ENCODE measurements at regions not wholly inside any gene's neighbourhood (a gene's known extent, or its start where the extent isn't known, plus 50 kb on each side); places are given as distances from the start of the nearest gene placed in this dataset.

DNA sequence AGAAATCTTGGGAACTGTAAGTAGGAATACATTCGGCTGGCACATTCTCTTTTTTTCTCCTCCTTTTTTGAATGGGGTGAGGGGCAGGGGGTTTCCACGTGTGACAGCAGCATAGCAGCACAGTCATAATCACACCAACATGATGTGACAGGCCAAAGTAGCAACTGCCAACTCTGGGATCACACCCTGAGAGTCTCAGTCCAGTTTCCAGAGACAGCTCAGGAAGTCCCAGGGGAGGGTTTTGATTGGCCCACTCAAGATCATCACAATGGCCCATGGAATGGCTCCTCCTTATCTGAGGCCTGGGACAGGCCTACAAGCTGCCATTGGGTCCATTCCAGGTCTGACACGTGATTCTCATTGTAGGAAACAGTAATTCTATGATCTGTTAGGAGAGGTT lies 207.1 kb upstream of the ASIC2 start (continued):
- TF ChIP-seq, protein P1, sequence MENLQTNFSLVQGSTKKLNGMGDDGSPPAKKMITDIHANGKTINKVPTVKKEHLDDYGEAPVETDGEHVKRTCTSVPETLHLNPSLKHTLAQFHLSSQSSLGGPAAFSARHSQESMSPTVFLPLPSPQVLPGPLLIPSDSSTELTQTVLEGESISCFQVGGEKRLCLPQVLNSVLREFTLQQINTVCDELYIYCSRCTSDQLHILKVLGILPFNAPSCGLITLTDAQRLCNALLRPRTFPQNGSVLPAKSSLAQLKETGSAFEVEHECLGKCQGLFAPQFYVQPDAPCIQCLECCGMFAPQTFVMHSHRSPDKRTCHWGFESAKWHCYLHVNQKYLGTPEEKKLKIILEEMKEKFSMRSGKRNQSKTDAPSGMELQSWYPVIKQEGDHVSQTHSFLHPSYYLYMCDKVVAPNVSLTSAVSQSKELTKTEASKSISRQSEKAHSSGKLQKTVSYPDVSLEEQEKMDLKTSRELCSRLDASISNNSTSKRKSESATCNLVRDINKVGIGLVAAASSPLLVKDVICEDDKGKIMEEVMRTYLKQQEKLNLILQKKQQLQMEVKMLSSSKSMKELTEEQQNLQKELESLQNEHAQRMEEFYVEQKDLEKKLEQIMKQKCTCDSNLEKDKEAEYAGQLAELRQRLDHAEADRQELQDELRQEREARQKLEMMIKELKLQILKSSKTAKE (IDR thresholded peaks at IDR 0.05; ENCODE audit: low read depth, poor library complexity, severe bottlenecking), result peak; percentile 47
- TF ChIP-seq SREBF2 (IDR thresholded peaks at IDR 0.05; ENCODE audit: low read length), result no peak
- no peak for TF ChIP-seq POLR2AphosphoS5 (IDR thresholded peaks at IDR 0.05; ENCODE audit: low read length)
- TF ChIP-seq MLLT1 (IDR thresholded peaks at IDR 0.05), result 0 out of 2 replicates have a peak, but pooled peaks have one; percentile 69
- no peak for TF ChIP-seq POU2F2 (IDR thresholded peaks at IDR 0.05; ENCODE audit: borderline replicate concordance, low read depth, low read length)
- no peak for TF ChIP-seq KLF5 (IDR thresholded peaks at IDR 0.05; ENCODE audit: partially characterized antibody)
- no peak for TF ChIP-seq GABPA (IDR thresholded peaks at IDR 0.05; ENCODE audit: low read depth)
- no peak for TF ChIP-seq BRCA1 (IDR thresholded peaks at IDR 0.05; ENCODE audit: low read depth, low read length)
- TF ChIP-seq IKZF2 (IDR thresholded peaks at IDR 0.05), result peak; percentile 73 to 79
- TF ChIP-seq RFX5 (IDR thresholded peaks at IDR 0.05; ENCODE audit: low read depth, low read length), result no peak
- TF ChIP-seq FOXK2 (IDR thresholded peaks at IDR 0.05), result no peak
- peak in 1 of 2 experiments; percentile 64; a peak in 3 of 4 replicates for TF ChIP-seq BHLHE40 (IDR thresholded peaks at IDR 0.05; ENCODE audit: borderline replicate concordance in 1 of 2, low read depth in 2 of 2, low read length in 1 of 2)
- peak; percentile 78 to 84; a peak in 3 of 4 replicates for TF ChIP-seq EP300 (IDR thresholded peaks at IDR 0.05; ENCODE audit: borderline replicate concordance in 1 of 2, control insufficient read depth in 1 of 2, low read depth in 2 of 2, low read length in 2 of 2)
- TF ChIP-seq SMAD5 (IDR thresholded peaks at IDR 0.05; ENCODE audit: low read depth), result no peak

All from GM12878 (cell line).